HCT116 (cell line): ENCODE measurements at regions not wholly inside any gene's neighbourhood (a gene's known extent, or its start where the extent isn't known, plus 50 kb on each side); places are given as distances from the start of the nearest gene placed in this dataset.

ENCODE experiments used
- ATAC-seq: fragments of 200-7000 bp; cut with Tn5 transposase; 2 replicates; pipeline ENCODE4 v1.9.1; 2020; ENCODE audit warnings: mild to moderate bottlenecking, moderate library complexity
- BruUV-seq: library from RNA; stranded (reverse); fragments of 400-500 nt; replicated peaks from 2 replicates; lab custom pipeline; 2021; lab: Mats Ljungman, UMichigan
- CTCF ChIA-PET: fragments of 300-600 bp; sonication (Branson Sonifier 250); formaldehyde crosslinking; loops from one replicate; lab custom pipeline; 2021; ENCODE audit warnings: antibody characterized with exemption; lab: Charles Lee
- POLR2A ChIA-PET: fragments of 300-600, 350-600 bp; sonication (Branson Sonifier 250); formaldehyde crosslinking; loops from one replicate; lab custom pipeline; 2021; ENCODE audit warnings: antibody characterized with exemption; lab: Charles Lee
- RAD21 ChIA-PET, 2 experiments: fragments of 300-600 bp; sonication (Branson Sonifier 250); formaldehyde crosslinking; loops; one replicate each; lab custom pipeline; 2023; ENCODE audit warnings: low total read pairs in 2 of 2; ENCODE audit not compliant: uncharacterized antibody in 2 of 2, unreplicated experiment in 2 of 2, low non-redundant PET in 1 of 2; lab: Charles Lee
- DNase-seq: peaks from one replicate; pipeline ENCODE4 v3.0.0-alpha.2; 2010; ENCODE audit warnings: low read depth, low spot score
- H2AFZ ChIP-seq: fragments of 200-600 bp; shearing (Covaris generic), sonication (generic); 2 replicates; pipeline ENCODE4 v1.6.1; 2017; ENCODE audit warnings: low read depth, mixed run types, mixed read lengths, antibody characterized with exemption, low read length; ENCODE audit not compliant: poor library complexity, severe bottlenecking
- H3K27ac ChIP-seq: 2 replicates; pipeline ENCODE4 v1.5.1; 2012; ENCODE audit warnings: low read depth, low read length
- H3K27me3 ChIP-seq: fragments of 200-600 bp; sonication (generic); 2 replicates; pipeline ENCODE4 v1.6.1; 2016; ENCODE audit warnings: mixed run types, low read length, mixed read lengths; ENCODE audit not compliant: insufficient read depth
- H3K36me3 ChIP-seq, 2 experiments: fragments of 200-500 bp in 1 of 2; fragments of 200-600 bp in 1 of 2; sonication (Bioruptor generic) in 1 of 2; sonication (generic) in 1 of 2; 2 replicates each; pipeline versions ENCODE4 v1.5.1 to v1.6.1; 2014 to 2016; ENCODE audit warnings: low read length in 2 of 2, inconsistent platforms in 1 of 2, mixed read lengths in 1 of 2, mixed run types in 1 of 2; ENCODE audit not compliant: insufficient read depth in 2 of 2, control insufficient read depth in 1 of 2
- H3K4me1 ChIP-seq, 2 experiments: fragments of 200-600 bp in 1 of 2; sonication (generic) in 1 of 2; 2 replicates each; pipeline versions ENCODE4 v1.5.1 to v1.6.1; 2012 to 2017; ENCODE audit warnings: low read length in 2 of 2, inconsistent platforms in 1 of 2, mild to moderate bottlenecking in 1 of 2, mixed read lengths in 1 of 2, mixed run types in 1 of 2, moderate library complexity in 1 of 2; ENCODE audit not compliant: insufficient read depth in 2 of 2, control insufficient read depth in 1 of 2
- H3K4me2 ChIP-seq: fragments of 200-600 bp; sonication (generic); 2 replicates; pipeline ENCODE4 v1.6.1; 2017; ENCODE audit warnings: mixed run types, low read length, mixed read lengths
- H3K4me3 ChIP-seq, 2 experiments: fragments of 200-600 bp in 1 of 2; sonication (generic) in 1 of 2; replicated peaks in 1 of 2; 2 replicates each; pipeline ENCODE4 v1.5.1; 2011 to 2016; ENCODE audit warnings: low read length in 2 of 2, control low read depth in 1 of 2, low read depth in 1 of 2, mild to moderate bottlenecking in 1 of 2, mixed read lengths in 1 of 2, mixed run types in 1 of 2
- H3K79me2 ChIP-seq: fragments of 200-600 bp; sonication (generic); 2 replicates; pipeline ENCODE4 v1.6.1; 2017; ENCODE audit warnings: mild to moderate bottlenecking, mixed run types, low read length, moderate library complexity, mixed read lengths; ENCODE audit not compliant: insufficient read depth
- H3K9ac ChIP-seq: fragments of 200-600 bp; sonication (generic); 2 replicates; pipeline ENCODE4 v1.6.1; 2016; ENCODE audit warnings: low read length, mixed read lengths
- H3K9me2 ChIP-seq: fragments of 200-600 bp; sonication (generic), shearing (Covaris generic); 2 replicates; pipeline ENCODE4 v1.6.1; 2017; ENCODE audit warnings: mixed run types, mild to moderate bottlenecking, moderate library complexity; ENCODE audit not compliant: insufficient read depth
- H3K9me3 ChIP-seq, 2 experiments: fragments of 200-500 bp in 1 of 2; fragments of 200-600 bp in 1 of 2; sonication (Bioruptor generic) in 1 of 2; sonication (generic) in 1 of 2; 2 replicates each; pipeline ENCODE4 v1.6.1; 2014 to 2017; ENCODE audit warnings: low read length in 2 of 2, mixed read lengths in 2 of 2, inconsistent platforms in 1 of 2, low read depth in 1 of 2, mild to moderate bottlenecking in 1 of 2, mixed run types in 1 of 2, moderate library complexity in 1 of 2; ENCODE audit not compliant: control insufficient read depth in 1 of 2, insufficient read depth in 1 of 2
- H4K20me1 ChIP-seq: fragments of 200-600 bp; sonication (generic), shearing (Covaris generic); 2 replicates; pipeline ENCODE4 v1.6.1; 2017; ENCODE audit warnings: mixed run types, mild to moderate bottlenecking, moderate library complexity; ENCODE audit not compliant: insufficient read depth
- EGR1 ChIP-seq: IDR thresholded peaks from 2 replicates; pipeline ENCODE4 v1.6.1; 2012; ENCODE audit warnings: low read depth
- FOSL1 ChIP-seq: IDR thresholded peaks from 2 replicates; pipeline ENCODE4 v1.6.1; 2012; ENCODE audit warnings: low read depth
- JUND ChIP-seq: IDR thresholded peaks from 2 replicates; pipeline ENCODE4 v1.6.1; 2012
- POLR2AphosphoS5 ChIP-seq: IDR thresholded peaks from 2 replicates; pipeline ENCODE4 v1.6.1; 2011; ENCODE audit warnings: mild to moderate bottlenecking, low read depth, low read length, moderate library complexity
- RAD21 ChIP-seq: IDR thresholded peaks from 2 replicates; pipeline ENCODE4 v1.6.1; 2012; ENCODE audit warnings: low read depth, mild to moderate bottlenecking
- SP1 ChIP-seq: IDR thresholded peaks from 2 replicates; pipeline ENCODE4 v1.6.1; 2012; ENCODE audit warnings: low read depth
- SRF ChIP-seq: IDR thresholded peaks from 2 replicates; pipeline ENCODE4 v1.6.1; 2012; ENCODE audit warnings: low read depth
- TCF7L2 ChIP-seq: IDR thresholded peaks from 2 replicates; pipeline ENCODE4 v1.7.0; 2011; ENCODE audit warnings: borderline replicate concordance, inconsistent platforms; ENCODE audit not compliant: insufficient read depth, insufficient read length; ENCODE audit errors: extremely low read depth
- intact Hi-C: fragments of 100-400 bp; cut with micrococcal nuclease; formaldehyde crosslinking; loops from 2 replicates; pipeline ENCODE4 v1.10.0; 2022
- TF ChIP-seq, protein P1 (sequence below): IDR thresholded peaks from 2 replicates; pipeline ENCODE4 v1.6.1; 2012; ENCODE audit warnings: low read depth

DNA sequence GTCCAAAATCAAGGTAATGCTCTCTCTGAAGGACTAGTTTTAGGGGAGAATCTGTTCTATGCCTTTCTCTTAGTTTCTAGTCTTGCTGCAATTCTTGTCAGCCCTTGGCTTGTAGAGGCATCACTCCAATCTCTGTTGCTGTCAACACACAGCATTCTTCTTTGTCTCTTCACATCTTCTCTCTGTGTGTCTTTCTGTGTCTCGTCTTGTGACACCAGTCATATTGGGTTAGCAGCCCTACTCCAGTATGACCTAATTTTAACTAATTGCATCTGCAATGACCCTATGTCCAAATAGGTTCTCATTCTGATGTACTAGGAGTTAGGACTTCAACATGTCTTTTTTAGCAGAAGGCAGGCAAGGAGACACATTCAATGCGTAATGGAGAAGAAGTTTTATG lies 1110.6 kb downstream of the DTWD2 start:
- POLR2A ChIA-PET = no interaction called here
- no peak overlapping the region for H3K4me2 ChIP-seq

More for the DNA sequence above, 1110.6 kb downstream of the DTWD2 start:
- H3K9me2 ChIP-seq = no peaks in the 10 kb centered on the region
- H3K79me2 ChIP-seq = no peaks in the 10 kb centered on the region
- 0 out of 2 replicates have a peak, but pooled peaks cover 3% of the 10 kb centered on the region for H3K27me3 ChIP-seq
- TF ChIP-seq JUND (no peak), SRF (no peak), POLR2AphosphoS5 (no peak), FOSL1 (no peak), SP1 (no peak), EGR1 (no peak), TCF7L2 (no peak), RAD21 (no peak)
- TF ChIP-seq, protein P1, sequence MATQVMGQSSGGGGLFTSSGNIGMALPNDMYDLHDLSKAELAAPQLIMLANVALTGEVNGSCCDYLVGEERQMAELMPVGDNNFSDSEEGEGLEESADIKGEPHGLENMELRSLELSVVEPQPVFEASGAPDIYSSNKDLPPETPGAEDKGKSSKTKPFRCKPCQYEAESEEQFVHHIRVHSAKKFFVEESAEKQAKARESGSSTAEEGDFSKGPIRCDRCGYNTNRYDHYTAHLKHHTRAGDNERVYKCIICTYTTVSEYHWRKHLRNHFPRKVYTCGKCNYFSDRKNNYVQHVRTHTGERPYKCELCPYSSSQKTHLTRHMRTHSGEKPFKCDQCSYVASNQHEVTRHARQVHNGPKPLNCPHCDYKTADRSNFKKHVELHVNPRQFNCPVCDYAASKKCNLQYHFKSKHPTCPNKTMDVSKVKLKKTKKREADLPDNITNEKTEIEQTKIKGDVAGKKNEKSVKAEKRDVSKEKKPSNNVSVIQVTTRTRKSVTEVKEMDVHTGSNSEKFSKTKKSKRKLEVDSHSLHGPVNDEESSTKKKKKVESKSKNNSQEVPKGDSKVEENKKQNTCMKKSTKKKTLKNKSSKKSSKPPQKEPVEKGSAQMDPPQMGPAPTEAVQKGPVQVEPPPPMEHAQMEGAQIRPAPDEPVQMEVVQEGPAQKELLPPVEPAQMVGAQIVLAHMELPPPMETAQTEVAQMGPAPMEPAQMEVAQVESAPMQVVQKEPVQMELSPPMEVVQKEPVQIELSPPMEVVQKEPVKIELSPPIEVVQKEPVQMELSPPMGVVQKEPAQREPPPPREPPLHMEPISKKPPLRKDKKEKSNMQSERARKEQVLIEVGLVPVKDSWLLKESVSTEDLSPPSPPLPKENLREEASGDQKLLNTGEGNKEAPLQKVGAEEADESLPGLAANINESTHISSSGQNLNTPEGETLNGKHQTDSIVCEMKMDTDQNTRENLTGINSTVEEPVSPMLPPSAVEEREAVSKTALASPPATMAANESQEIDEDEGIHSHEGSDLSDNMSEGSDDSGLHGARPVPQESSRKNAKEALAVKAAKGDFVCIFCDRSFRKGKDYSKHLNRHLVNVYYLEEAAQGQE = no peak
- H3K9me3 ChIP-seq = no peaks in the 10 kb centered on the region
- no peak overlapping the region for H2AFZ ChIP-seq
- intact Hi-C loops = no loop called here
- ATAC-seq = no peak
- CTCF ChIA-PET = no interaction called here
- BruUV-seq = no TSS peak
- H3K9ac ChIP-seq = no peak overlapping the region
- H3K4me1 ChIP-seq = no peaks in the 10 kb centered on the region
- no peaks in the 10 kb centered on the region for H4K20me1 ChIP-seq
- no peak overlapping the region for H3K4me3 ChIP-seq
- H3K36me3 ChIP-seq = no peaks in the 10 kb centered on the region
- DNase-seq = no peak
- H3K27ac ChIP-seq = no peak overlapping the region
- RAD21 ChIA-PET = no interaction called here
